ENCODE measurements at regions not wholly inside any gene's neighbourhood (a gene's known extent, or its start where the extent isn't known, plus 50 kb on each side); places are given as distances from the start of the nearest gene placed in this dataset.
A peak's percentile ranks its signal among the peaks of the same experiment; 100 is the strongest.

DNA sequence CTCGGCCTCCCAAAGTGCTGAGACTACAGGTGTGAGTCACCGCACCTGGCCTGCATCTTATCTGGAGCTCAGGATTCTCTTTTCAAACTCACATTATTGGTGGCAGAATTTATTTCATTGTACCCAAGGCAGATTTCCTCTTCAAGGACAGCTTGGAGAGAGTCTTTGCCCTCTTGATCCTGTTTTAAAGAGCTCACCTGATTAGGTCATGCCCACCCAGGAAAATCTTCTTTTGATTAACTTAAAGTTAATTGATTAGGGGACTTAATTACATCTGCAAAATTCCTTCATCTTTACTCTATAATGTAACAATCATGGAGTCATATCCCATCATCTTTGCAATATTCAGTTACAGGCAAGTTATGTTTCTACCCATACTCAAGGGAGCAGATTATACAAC is 346.4 kb downstream of the EPHA4 start:
- TF ChIP-seq ZBTB11 (tag by site-specific recombination; conservative IDR thresholded peaks at IDR 0.05; ENCODE audit: low read depth) (no peak), ZNF768 (tag by site-specific recombination; IDR thresholded peaks at IDR 0.05) (no peak), ZFP37 (tag by site-specific recombination; IDR thresholded peaks at IDR 0.05) (no peak), ZNF10 (tag by site-specific recombination; IDR thresholded peaks at IDR 0.05) (peak; percentile 53; the same call in 1 of the 2 replicates), ZNF596 (tag by site-specific recombination; IDR thresholded peaks at IDR 0.05) (no peak), ZNF530 (tag by site-specific recombination; IDR thresholded peaks at IDR 0.05; ENCODE audit: low read depth) (no peak), MYNN (tag by site-specific recombination; IDR thresholded peaks at IDR 0.05; ENCODE audit: borderline replicate concordance) (no peak), ZNF211 (tag by site-specific recombination; IDR thresholded peaks at IDR 0.05; ENCODE audit: low read depth) (no peak)
- TF ChIP-seq, protein P1, sequence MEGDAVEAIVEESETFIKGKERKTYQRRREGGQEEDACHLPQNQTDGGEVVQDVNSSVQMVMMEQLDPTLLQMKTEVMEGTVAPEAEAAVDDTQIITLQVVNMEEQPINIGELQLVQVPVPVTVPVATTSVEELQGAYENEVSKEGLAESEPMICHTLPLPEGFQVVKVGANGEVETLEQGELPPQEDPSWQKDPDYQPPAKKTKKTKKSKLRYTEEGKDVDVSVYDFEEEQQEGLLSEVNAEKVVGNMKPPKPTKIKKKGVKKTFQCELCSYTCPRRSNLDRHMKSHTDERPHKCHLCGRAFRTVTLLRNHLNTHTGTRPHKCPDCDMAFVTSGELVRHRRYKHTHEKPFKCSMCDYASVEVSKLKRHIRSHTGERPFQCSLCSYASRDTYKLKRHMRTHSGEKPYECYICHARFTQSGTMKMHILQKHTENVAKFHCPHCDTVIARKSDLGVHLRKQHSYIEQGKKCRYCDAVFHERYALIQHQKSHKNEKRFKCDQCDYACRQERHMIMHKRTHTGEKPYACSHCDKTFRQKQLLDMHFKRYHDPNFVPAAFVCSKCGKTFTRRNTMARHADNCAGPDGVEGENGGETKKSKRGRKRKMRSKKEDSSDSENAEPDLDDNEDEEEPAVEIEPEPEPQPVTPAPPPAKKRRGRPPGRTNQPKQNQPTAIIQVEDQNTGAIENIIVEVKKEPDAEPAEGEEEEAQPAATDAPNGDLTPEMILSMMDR (tag by site-specific recombination; IDR thresholded peaks at IDR 0.05) = no peak
